Gastrocnemius medialis (tissue), 4 donors: ENCODE measurements at regions not wholly inside any gene's neighbourhood (a gene's known extent, or its start where the extent isn't known, plus 50 kb on each side); places are given as distances from the start of the nearest gene placed in this dataset.

Experiments used
- ATAC-seq, 2 donors: fragments of 150-250 bp; one replicate each; pipeline ENCODE4 v1.9.1; 2016
- DNase-seq, 2 donors: peaks; one replicate each; pipeline ENCODE4 v3.0.0-alpha.2; 2019
- H3K27ac ChIP-seq, 4 donors: fragments of 200-600 bp; sonication (generic); 1 replicate in 1 of 4; 2 replicates in 3 of 4; pipeline ENCODE4 v1.5.1; 2016 to 2018; ENCODE audit warnings: mild to moderate bottlenecking in 2 of 4, moderate library complexity in 1 of 4
- H3K27me3 ChIP-seq, 3 donors: fragments of 200-600 bp; sonication (generic) in 2 of 3; 1 replicate in 1 of 3; 2 replicates in 2 of 3; pipeline versions ENCODE4 v1.5.1 to v1.6.0; 2016 to 2019; ENCODE audit warnings: mild to moderate bottlenecking in 1 of 3, moderate library complexity in 1 of 3
- H3K36me3 ChIP-seq, 2 donors: fragments of 200-600 bp; sonication (generic) in 1 of 2; one replicate each; pipeline ENCODE4 v1.5.1; 2017 to 2018
- H3K4me1 ChIP-seq, 2 donors: fragments of 200-600 bp; sonication (generic) in 1 of 2; one replicate each; pipeline ENCODE4 v1.5.1; 2016 to 2017; ENCODE audit warnings: mild to moderate bottlenecking in 2 of 2
- H3K4me3 ChIP-seq, 4 donors: fragments of 200-600 bp; sonication (generic) in 3 of 4; 1 replicate in 1 of 4; 2 replicates in 3 of 4; pipeline ENCODE4 v1.5.1; 2016 to 2019; ENCODE audit warnings: mild to moderate bottlenecking in 2 of 4
- H3K9me3 ChIP-seq, 3 donors: fragments of 200-600 bp; sonication (generic) in 2 of 3; 1 replicate in 1 of 3; 2 replicates in 2 of 3; pipeline ENCODE4 v1.5.1; 2016 to 2019
- POLR2A ChIP-seq, 2 donors: fragments of 450-650 bp; IDR thresholded peaks; one replicate each; pipeline ENCODE4 v1.6.1; 2017; ENCODE audit warnings: antibody characterized with exemption in 2 of 2, mild to moderate bottlenecking in 2 of 2, moderate library complexity in 2 of 2
- in situ Hi-C, 4 donors: fragments of 200-750 bp; cut with MboI; loops; one replicate each; pipeline versions ENCODE4 v1.15.0 to v1.8.0; 2017; ENCODE audit warnings: low sequenced_read_pairs in 4 of 4
- intact Hi-C: fragments of 100-400 bp; cut with DNase I; formaldehyde crosslinking; loops from one replicate; pipeline ENCODE4 v1.15.1; 2023; ENCODE audit warnings: low total_unique reads
- TF ChIP-seq, protein P1 (sequence below), 5 experiments: fragments of 450-650 bp in 3 of 5; fragments of 200-600 bp in 2 of 5; sonication (generic) in 2 of 5; IDR thresholded peaks in 4 of 5; conservative IDR thresholded peaks in 1 of 5; 1 replicate in 4 of 5; 2 replicates in 1 of 5; pipeline ENCODE4 v1.5.1; 2016 to 2019; ENCODE audit warnings: antibody characterized with exemption in 5 of 5, mild to moderate bottlenecking in 3 of 5, moderate library complexity in 3 of 5

DNA sequence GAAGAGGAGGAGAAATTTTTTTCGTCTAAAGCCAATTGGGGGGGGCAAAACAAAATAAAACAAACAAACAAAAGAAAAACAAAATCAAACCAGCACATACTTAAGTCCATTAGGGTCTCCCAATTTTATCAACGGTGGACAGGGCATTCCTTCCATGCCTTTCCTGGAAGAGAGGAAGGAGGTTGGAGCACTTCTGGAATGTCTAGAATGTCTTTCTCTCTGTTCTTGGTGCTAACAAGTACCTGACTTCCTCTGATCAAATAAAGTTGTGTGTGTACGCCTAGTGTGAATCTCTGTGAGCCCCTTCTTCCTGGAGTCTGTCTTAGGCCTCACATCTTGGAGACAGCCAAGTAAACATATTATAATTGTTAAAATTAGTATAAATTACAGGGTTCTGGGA lies 399.0 kb upstream of the LRRTM1 start:
- TF ChIP-seq POLR2A (IDR thresholded peaks at IDR 0.05) = no peak
- TF ChIP-seq, protein P1, sequence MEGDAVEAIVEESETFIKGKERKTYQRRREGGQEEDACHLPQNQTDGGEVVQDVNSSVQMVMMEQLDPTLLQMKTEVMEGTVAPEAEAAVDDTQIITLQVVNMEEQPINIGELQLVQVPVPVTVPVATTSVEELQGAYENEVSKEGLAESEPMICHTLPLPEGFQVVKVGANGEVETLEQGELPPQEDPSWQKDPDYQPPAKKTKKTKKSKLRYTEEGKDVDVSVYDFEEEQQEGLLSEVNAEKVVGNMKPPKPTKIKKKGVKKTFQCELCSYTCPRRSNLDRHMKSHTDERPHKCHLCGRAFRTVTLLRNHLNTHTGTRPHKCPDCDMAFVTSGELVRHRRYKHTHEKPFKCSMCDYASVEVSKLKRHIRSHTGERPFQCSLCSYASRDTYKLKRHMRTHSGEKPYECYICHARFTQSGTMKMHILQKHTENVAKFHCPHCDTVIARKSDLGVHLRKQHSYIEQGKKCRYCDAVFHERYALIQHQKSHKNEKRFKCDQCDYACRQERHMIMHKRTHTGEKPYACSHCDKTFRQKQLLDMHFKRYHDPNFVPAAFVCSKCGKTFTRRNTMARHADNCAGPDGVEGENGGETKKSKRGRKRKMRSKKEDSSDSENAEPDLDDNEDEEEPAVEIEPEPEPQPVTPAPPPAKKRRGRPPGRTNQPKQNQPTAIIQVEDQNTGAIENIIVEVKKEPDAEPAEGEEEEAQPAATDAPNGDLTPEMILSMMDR (IDR thresholded peaks at IDR 0.05 in 4 of 5, conservative IDR thresholded peaks at IDR 0.05 in 1 of 5) = no peak
- Histone ChIP-seq H3K27me3 (no peaks in the 10 kb centered on the region), H3K9me3 (no peaks in the 10 kb centered on the region), H3K4me1 (no peaks in the 10 kb centered on the region), H3K27ac (no peak overlapping the region), H3K36me3 (no peaks in the 10 kb centered on the region), H3K4me3 (no peak overlapping the region)
- in situ Hi-C loops = no loop called here
- intact Hi-C loops = no loop called here
- no peak for ATAC-seq
- no peak for DNase-seq

DNA sequence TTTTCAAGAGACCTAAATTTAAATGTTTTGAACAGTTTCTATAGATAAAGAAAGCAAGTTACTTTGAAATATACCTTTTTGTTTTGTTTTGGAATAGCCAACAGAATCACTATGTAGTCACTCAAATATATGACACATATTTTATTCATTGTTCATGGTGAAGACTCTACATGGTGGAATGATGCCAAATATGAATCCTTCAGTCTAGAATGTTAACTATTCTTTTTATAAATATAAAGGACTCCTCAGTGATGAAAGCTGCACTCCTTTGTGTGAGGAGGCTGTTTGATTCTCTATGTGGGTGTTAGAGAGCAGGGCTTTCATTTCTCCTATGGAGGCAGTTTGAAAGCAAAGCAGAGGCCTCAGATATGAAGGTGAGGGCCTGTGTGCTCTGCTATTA lies 396.4 kb upstream of the LRRTM1 start:
- intact Hi-C loops = no loop called here

More for the DNA sequence above, 396.4 kb upstream of the LRRTM1 start:
- Histone ChIP-seq H3K27ac (no peak overlapping the region), H3K4me3 (no peak overlapping the region), H3K4me1 (no peaks in the 10 kb centered on the region), H3K27me3 (no peaks in the 10 kb centered on the region), H3K36me3 (no peaks in the 10 kb centered on the region), H3K9me3 (no peaks in the 10 kb centered on the region)
- no peak for TF ChIP-seq POLR2A (IDR thresholded peaks at IDR 0.05)
- TF ChIP-seq, protein P1 (IDR thresholded peaks at IDR 0.05 in 4 of 5, conservative IDR thresholded peaks at IDR 0.05 in 1 of 5) = no peak
- ATAC-seq (no peak), DNase-seq (no peak)
- in situ Hi-C loops = no loop called here
